Lower leg skin (tissue), 4 donors: ENCODE measurements at regions not wholly inside any gene's neighbourhood (a gene's known extent, or its start where the extent isn't known, plus 50 kb on each side); places are given as distances from the start of the nearest gene placed in this dataset.

Source experiments
- DNase-seq, 2 donors: peaks; one replicate each; pipeline ENCODE4 v3.0.0-alpha.2; 2019; ENCODE audit warnings: low spot score in 2 of 2
- H3K4me3 ChIP-seq: fragments of 200-600 bp; sonication (generic); 2 replicates; pipeline ENCODE4 v1.5.1; 2017; ENCODE audit warnings: mild to moderate bottlenecking, low read depth; ENCODE audit not compliant: poor library complexity, severe bottlenecking
- CTCF ChIP-seq, 3 donors: fragments of 450-650 bp; IDR thresholded peaks; one replicate each; pipeline ENCODE4 v1.5.1; 2016; ENCODE audit warnings: antibody characterized with exemption in 3 of 3, mild to moderate bottlenecking in 3 of 3, moderate library complexity in 2 of 3
- POLR2A ChIP-seq, 2 donors: fragments of 450-650 bp; IDR thresholded peaks; one replicate each; pipeline ENCODE4 v1.6.1; 2016 to 2017; ENCODE audit warnings: antibody characterized with exemption in 2 of 2, mild to moderate bottlenecking in 1 of 2, moderate library complexity in 1 of 2
- WGBS, 2 donors: methylation state at CpG; one replicate each; pipeline ENCODE4 v1.1.5; 2018; 5-methylcytosine and 5-hydroxymethylcytosine counted together
- intact Hi-C: fragments of 100-400 bp; cut with DNase I; formaldehyde crosslinking; loops from one replicate; pipeline ENCODE4 v1.15.0; 2023; ENCODE audit warnings: low total_unique reads

- TF ChIP-seq CTCF (IDR thresholded peaks at IDR 0.05) (no peak), POLR2A (IDR thresholded peaks at IDR 0.05) (no peak)
- H3K4me3 ChIP-seq, result no peak overlapping the region
- WGBS, 2 donors, result 90 to 93% methylated on average over 4 of the region's 4 CpGs
- DNase-seq, result no peak
- intact Hi-C loops, result no loop called here
These were observed 812.3 kb upstream of the ALCAM start for GRCh38 chr3:104554425-104554824.

GRCh38 chr3:104555728-104556127 is 811.0 kb upstream of the ALCAM start:
- no peak for DNase-seq
- intact Hi-C loops, result no loop called here
- TF ChIP-seq CTCF (IDR thresholded peaks at IDR 0.05) (no peak), POLR2A (IDR thresholded peaks at IDR 0.05) (no peak)
- 51 to 59% methylated on average over 1 of the region's 1 CpG for WGBS, 2 donors
- no peak overlapping the region for H3K4me3 ChIP-seq

GRCh38 chr3:104556372-104557078 is 810.2 kb upstream of the ALCAM start:
- intact Hi-C loops, result no loop called here
- WGBS, 2 donors, result 27 to 43% methylated on average over 4 of the region's 4 CpGs
- TF ChIP-seq CTCF (IDR thresholded peaks at IDR 0.05), result no peak
- TF ChIP-seq POLR2A (IDR thresholded peaks at IDR 0.05), result no peak
- no peak overlapping the region for H3K4me3 ChIP-seq
- DNase-seq, result no peak

- intact Hi-C loops, result no loop called here
- no peak for TF ChIP-seq CTCF (IDR thresholded peaks at IDR 0.05)
- no peak for TF ChIP-seq POLR2A (IDR thresholded peaks at IDR 0.05)
- WGBS, 2 donors, result 86 to 96% methylated on average over 1 of the region's 1 CpG
- no peak overlapping the region for H3K4me3 ChIP-seq
- DNase-seq, result no peak
These were observed 805.4 kb upstream of the ALCAM start for GRCh38 chr3:104561324-104561723.

GRCh38 chr3:104564045-104564643 is 802.6 kb upstream of the ALCAM start:
- no peak overlapping the region for H3K4me3 ChIP-seq
- WGBS, 2 donors, result 59 to 60% methylated on average over 6 of the region's 6 CpGs
- no peak for TF ChIP-seq POLR2A (IDR thresholded peaks at IDR 0.05)
- no peak for TF ChIP-seq CTCF (IDR thresholded peaks at IDR 0.05)
- DNase-seq, result peak in 1 of 2 donors; percentile 62
- intact Hi-C loops, result no loop called here

- no peak overlapping the region for H3K4me3 ChIP-seq
- no peak for TF ChIP-seq POLR2A (IDR thresholded peaks at IDR 0.05)
- TF ChIP-seq CTCF (IDR thresholded peaks at IDR 0.05), result no peak
- no peak for DNase-seq
- intact Hi-C loops, result no loop called here
These were observed 800.7 kb upstream of the ALCAM start for GRCh38 chr3:104566054-104566453.
